KOPT-K1 (cell line): ENCODE measurements at regions not wholly inside any gene's neighbourhood (a gene's known extent, or its start where the extent isn't known, plus 50 kb on each side); places are given as distances from the start of the nearest gene placed in this dataset.

ENCODE experiments used
- H3K27ac ChIP-seq: fragments of 200-600 bp; sonication (generic); 2 replicates; pipeline ENCODE4 v1.5.1; 2016; ENCODE audit warnings: antibody characterized with exemption, mild to moderate bottlenecking, low read depth, low read length; ENCODE audit not compliant: poor library complexity, severe bottlenecking
- H3K36me3 ChIP-seq: fragments of 200-600 bp; sonication (generic); 2 replicates; pipeline ENCODE4 v1.5.1; 2017; ENCODE audit warnings: antibody characterized with exemption, mild to moderate bottlenecking, low read length, moderate library complexity; ENCODE audit not compliant: insufficient read depth
- H3K9me3 ChIP-seq: fragments of 200-600 bp; sonication (generic); 2 replicates; pipeline ENCODE4 v1.5.1; 2017; ENCODE audit warnings: antibody characterized with exemption, low read length, mild to moderate bottlenecking; ENCODE audit not compliant: insufficient read depth, poor library complexity, severe bottlenecking

DNA sequence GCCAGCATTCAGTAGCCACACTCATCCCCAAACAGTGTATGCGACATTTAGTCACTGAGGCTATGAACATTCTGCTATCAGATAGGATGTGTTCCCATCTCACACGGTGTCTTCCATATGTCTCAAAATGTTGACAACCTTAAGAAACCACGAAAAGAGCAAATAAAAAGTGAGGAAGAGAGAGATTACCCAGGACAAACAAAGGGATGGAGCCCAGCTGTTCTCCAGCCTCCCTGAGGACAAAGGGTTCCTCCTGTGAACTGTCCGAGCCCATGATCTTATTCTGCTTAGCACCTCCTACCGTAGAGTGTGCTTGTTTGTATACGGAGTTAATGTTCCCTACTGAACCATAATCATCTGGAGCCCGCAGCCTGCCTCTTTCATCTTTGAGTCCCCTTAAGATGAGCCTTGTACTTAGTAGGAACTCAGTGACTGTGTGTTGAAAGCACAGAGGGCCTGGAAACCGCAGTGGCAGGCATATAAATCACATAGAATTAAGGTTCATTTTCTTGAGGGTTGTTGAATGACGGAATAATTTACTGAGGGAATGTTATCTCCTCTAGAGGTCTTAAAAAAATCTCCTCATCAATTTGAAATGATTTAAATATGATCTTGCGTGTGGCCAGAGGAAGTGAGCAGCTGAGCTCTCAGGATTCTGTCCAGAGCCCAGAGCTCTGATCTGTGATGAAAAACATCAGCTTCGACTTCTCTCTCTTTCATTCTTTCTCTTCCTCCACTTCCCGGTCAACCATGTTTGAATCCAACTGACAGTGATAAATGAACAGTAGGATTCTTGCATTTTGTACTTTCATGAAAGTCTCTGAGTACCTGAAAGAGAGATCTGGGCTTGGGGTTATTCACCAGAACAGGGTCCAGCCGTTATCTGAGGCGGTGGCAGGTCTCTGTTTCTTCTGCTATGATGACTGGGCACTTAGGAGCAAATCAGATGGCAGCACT, 200.5 kb downstream of the KLF5 start:
- no peaks in the 10 kb centered on the region for H3K36me3 ChIP-seq
- H3K9me3 ChIP-seq = no peaks in the 10 kb centered on the region
- no peak overlapping the region for H3K27ac ChIP-seq

DNA sequence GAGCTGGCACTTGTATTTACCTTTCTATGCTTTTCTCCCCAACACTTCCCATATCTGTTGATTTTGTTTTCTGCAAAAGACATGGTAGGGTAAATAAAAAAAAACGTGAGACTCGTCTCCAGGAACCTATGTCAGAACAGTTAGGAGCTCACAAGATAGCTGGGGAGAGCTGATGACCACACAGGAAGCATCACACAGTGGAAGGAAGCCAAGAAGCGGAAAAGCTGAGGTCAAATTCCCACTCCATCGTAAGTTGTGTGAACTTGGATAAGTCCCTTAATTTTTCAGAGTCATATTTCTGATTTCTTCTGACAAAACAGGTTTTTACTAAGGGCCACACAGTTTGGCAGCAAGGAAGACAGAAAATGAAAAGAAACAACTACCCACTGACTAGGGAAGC, 199.6 kb downstream of the KLF5 start:
- Histone ChIP-seq H3K9me3 (no peaks in the 10 kb centered on the region), H3K36me3 (no peaks in the 10 kb centered on the region), H3K27ac (no peak overlapping the region)

DNA sequence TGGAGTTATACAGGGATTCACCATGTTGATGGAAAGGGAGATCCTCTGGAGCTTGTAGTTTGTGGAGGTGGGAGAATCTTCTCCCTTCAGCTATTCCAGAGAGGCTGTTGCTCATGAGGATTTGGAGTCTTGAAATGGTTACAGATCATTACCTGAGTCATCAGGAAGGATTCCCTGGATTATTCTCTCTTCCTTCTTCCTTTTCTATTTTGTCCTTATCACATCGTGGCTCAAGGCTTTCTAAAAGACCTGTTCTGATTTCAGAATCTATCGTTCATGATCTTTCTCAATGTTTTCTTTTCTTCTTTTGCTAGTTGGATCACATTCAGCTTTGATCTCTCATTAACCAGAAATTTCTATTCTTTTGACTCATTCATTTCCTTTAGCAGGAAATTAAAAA, 196.0 kb downstream of the KLF5 start:
- Histone ChIP-seq H3K36me3 (no peaks in the 10 kb centered on the region), H3K9me3 (peaks cover 3% of the 10 kb centered on the region), H3K27ac (no peak overlapping the region)

DNA sequence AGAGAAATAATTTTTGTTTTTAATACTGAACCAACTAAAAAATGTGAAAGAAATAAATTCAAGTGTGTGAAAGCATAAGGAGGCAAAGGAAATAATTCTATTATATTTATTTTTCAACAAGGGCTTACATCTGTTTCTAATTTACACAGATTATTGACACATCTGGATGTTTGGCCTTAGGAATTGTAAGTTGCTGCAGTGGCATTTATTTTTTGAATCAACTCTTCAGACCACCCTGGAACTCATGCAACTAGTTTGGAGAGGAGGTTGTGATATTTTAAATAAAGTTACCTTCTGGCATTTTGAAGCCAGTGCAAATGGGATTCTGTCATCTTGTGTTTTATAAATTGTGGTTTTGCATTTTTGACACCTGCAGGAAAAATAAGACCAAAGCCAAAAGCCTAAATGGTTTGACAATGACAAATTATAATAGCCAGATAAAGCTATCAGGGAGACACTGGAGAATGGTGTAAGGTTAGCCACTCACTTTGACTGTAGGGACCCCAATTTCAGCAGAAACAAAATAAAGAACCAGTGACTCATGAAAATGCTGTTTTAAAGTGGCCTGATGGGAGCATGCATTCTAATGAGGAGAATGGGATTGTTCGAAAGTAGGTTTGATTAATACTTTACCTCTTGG, 192.9 kb downstream of the KLF5 start:
- H3K27ac ChIP-seq = no peak overlapping the region
- H3K36me3 ChIP-seq = no peaks in the 10 kb centered on the region
- peaks cover 3% of the 10 kb centered on the region for H3K9me3 ChIP-seq

DNA sequence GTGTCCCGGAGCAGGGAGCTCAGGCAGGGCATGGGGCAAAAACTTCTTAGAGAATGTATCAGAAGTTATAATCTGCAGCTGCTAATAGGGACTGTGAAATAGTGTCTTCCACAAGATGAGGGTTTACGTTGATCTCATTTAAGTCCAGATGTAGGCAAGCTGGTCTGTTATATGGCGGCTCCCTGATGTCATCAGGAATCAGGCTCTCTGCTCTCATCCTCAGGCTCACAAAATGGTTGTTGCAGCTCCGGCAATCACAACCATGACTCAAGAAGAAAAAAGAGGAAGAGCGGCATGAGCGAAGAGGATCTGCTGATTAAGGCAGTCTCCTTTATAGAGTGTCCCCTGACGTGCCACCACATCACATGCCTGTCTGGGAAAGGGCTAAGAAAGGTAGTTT, 191.3 kb downstream of the KLF5 start:
- Histone ChIP-seq H3K27ac (no peak overlapping the region), H3K36me3 (no peaks in the 10 kb centered on the region), H3K9me3 (peaks cover 3% of the 10 kb centered on the region)

DNA sequence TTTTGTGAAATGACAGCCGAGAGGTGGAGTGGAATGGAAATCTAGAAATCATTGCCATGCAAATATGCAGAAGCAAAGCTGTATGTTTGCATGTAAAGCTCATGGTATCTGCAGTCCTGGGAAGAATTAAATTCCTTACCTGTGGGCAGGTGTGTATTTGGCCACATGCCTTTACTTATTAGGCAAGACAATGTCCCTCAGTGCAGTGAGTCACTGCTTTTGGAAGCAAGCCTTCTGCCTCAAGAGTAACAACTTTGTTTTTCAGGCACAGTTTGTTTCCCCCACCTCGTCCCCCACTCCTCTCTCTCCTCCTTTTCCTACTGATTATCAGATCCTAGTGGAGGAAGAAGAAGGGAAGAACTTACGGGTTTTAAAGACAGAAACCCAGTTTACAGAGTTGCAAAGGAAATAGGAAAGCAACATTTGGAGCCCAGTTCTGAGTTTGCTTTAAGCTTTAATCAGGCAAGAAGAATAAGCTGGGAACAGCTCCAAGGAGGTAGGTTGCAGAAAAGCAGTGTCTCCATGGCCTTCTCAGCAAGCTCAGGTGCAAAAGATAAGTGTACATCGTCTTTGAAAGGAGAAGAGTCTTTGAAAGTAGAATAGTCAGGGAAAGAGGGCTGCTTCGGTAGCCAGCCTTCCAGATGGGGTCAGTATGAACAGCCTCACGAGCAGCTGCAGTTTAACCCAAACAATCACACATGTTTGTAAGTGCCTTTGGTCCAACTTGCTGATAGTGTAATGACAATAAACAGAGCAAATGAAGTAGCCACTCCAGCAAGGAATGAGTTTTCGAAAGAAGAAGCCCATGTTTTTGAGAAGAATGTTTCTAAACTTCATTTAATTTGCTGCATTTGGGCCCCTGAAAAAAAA, 190.1 kb downstream of the KLF5 start:
- H3K27ac ChIP-seq = no peak overlapping the region
- no peaks in the 10 kb centered on the region for H3K36me3 ChIP-seq
- peaks cover 3% of the 10 kb centered on the region for H3K9me3 ChIP-seq

DNA sequence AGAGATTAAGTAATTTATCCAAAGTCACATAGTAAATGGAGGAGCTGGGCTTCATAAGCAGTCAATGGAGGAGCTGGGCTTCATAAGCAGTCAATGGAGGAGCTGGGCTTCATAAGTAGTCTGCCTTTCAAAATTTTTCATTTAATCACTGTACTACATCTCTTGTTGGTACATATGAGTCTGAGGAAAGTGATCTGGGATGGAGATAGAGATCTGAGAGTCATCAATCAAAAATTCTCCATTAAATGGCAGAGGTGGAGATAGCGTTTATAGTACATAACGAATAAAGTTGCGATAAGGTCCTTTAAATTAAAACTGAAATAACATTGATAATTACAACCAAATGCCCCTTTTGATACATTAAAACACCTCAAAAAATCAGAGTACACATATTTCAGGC, 189.3 kb downstream of the KLF5 start:
- peaks cover 3% of the 10 kb centered on the region for H3K9me3 ChIP-seq
- H3K36me3 ChIP-seq = no peaks in the 10 kb centered on the region
- no peak overlapping the region for H3K27ac ChIP-seq

DNA sequence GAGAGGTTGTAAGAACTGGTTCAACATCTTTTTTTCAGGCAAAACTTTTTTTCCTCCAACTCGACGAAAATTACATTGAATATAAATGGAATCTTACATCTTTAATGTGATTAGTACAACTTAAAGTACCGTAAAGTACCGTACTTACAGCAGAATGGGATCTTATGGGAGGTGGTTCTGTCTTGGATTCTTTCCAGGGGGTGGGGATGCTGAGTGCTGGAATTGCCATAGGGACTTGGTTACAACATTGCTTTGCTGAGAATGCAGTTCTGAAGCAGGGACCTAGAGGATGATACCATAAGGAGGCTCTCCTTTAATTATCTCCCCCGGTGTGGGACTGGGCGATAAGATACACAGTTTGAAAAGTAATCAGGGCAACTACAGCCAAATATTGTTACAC, 186.4 kb downstream of the KLF5 start:
- Histone ChIP-seq H3K27ac (no peak overlapping the region), H3K36me3 (no peaks in the 10 kb centered on the region)

DNA sequence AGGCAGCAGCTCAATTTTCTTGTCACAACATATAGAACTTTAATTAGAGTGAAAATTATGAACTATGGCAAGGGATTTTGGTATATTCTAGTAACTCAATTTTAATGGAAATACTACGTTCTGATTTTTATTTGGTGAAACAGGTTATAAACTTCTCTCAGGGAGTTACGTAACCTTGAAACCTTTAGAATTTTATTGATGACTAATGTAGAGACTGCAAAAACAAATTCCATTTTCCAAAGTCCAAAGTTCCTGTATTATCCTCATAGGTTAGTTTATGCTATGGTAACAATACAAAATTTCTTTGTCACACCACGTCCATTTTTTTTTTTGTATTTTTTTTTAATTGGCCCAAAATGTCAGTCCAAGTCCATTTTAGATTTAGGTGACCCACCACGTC, 185.7 kb downstream of the KLF5 start:
- Histone ChIP-seq H3K36me3 (no peaks in the 10 kb centered on the region), H3K9me3 (no peaks in the 10 kb centered on the region), H3K27ac (no peak overlapping the region)

More for the DNA sequence above, 186.4 kb downstream of the KLF5 start:
- peaks cover 3% of the 10 kb centered on the region for H3K9me3 ChIP-seq

DNA sequence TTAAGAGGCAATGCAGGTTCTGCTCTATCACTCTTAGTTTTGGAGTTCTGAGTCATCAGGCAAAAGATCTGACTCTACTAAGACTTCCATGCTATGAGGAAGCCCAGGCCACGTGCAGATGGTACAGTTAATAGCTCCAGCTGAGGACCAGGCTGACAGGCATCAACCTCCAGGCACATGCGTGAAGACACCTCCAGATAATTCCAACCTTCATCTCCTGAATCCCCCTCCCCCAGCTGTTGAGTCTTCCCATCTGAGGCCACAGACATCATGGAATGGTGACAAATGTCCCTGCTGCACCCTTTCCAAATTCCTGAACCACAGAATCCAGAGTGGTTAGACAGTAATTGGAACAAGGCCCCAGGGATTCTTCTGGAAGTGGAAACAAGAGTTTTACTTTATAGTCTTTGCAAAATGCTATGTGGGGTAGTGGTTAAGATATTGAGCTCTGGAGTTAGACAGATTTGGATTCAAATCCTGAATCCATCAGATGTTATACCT, 183.8 kb downstream of the KLF5 start:
- no peaks in the 10 kb centered on the region for H3K9me3 ChIP-seq
- no peaks in the 10 kb centered on the region for H3K36me3 ChIP-seq
- no peak overlapping the region for H3K27ac ChIP-seq

DNA sequence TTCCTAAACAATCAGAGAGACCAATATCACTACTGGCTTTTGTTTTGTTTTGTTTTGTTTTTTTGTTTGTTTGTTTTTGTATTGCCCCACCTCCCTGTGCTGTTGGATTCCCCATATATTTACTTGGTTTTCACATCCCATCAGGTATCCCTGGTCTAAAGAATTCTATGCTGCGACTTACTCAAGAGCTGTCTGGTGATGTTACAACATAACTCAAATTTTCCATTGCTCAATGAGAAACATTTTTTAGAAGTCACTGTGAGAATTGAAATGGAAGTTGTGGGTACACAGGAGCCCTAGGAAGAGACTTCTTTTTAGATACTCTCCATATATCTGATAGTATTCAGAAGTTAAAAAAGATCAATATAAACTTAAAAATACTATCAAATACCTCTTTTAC, 181.4 kb downstream of the KLF5 start:
- Histone ChIP-seq H3K27ac (no peak overlapping the region), H3K36me3 (no peaks in the 10 kb centered on the region), H3K9me3 (no peaks in the 10 kb centered on the region)

DNA sequence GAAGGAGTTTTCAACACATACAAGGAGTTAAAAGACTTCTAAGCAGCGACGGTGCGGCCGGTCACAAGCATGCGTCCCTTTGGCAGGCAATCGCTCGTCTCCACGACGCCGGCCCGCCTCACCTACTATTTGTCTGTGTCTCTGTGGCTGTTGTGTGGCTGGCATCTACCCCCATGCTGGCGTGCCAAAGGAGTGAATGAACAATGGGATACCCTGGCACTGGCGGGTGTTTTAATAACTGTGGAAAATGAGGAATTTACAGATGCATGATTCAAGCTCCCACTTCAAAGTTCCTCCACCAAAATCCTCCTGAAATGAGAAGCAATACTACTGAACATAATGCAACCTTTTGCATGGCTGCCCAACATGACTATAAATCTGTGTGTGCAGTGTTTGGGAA, 176.6 kb downstream of the KLF5 start:
- Histone ChIP-seq H3K27ac (no peak overlapping the region), H3K9me3 (no peaks in the 10 kb centered on the region), H3K36me3 (no peaks in the 10 kb centered on the region)

DNA sequence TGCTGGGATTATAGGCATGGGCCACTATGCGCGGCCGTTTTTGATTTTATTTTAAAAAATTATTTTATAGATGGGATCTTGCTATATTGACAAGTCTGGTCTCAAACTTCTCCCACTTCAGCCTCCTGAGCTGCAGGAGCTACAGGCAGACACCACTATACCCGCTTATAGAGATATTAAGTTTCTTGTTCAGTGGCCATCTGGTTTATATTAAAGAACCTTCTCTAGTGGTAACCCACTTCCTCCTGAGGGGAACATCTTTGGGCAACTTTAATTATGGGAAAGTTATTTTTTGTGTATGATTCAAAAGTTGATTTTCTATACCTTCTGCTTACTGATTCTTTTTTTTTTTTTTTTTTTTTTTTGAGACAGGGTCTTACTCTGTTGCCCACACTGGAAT, 172.7 kb downstream of the KLF5 start:
- Histone ChIP-seq H3K36me3 (no peaks in the 10 kb centered on the region), H3K9me3 (no peaks in the 10 kb centered on the region), H3K27ac (no peak overlapping the region)

DNA sequence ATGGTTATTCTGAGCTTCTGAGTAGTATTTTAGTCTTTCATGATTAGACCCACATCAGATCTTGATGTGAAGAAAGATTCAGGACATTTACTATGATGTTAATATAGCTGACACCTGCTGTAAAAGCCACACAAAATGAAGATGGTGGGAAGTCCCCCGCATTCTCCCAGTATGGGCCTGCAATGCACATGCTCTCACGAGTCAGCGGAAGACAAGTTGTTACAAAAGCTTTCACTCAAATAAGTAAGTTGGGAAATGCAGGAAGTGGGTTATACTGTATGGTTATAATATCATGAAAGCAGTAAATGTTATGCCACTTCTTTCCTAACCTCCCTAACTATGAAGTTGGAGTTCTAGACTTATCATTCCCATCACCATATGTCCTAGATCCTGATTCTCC, 171.9 kb downstream of the KLF5 start:
- no peak overlapping the region for H3K27ac ChIP-seq
- H3K36me3 ChIP-seq = no peaks in the 10 kb centered on the region
- no peaks in the 10 kb centered on the region for H3K9me3 ChIP-seq

DNA sequence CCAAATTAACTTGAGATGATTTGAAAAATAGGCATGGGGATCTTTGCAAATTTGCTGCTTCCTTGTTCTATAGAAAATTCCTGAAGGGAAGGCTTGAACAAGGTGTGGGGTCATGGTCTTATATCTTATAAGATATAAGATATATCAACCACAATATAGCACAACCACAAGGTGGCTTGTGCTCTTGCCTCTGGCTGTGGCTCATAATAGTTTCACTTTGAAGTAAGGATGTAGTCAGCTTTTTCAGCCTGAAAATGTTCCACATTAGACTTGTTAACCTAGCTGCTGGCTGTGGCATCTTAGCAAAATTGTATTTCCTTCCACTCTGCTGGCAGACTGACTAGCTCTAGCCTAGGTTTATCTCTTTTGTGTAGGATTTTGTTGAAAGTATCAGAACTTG, 169.7 kb downstream of the KLF5 start:
- Histone ChIP-seq H3K27ac (no peak overlapping the region), H3K9me3 (no peaks in the 10 kb centered on the region), H3K36me3 (no peaks in the 10 kb centered on the region)
